HG03066 (cell line): ENCODE measurements at regions not wholly inside any gene's neighbourhood (a gene's known extent, or its start where the extent isn't known, plus 50 kb on each side); places are given as distances from the start of the nearest gene placed in this dataset.

Source experiments
- ATAC-seq: cut with Tn5 transposase; IDR thresholded peaks from one replicate; pipeline ENCODE4 v1.9.1; 2021; ENCODE audit warnings: low read depth; ENCODE audit not compliant: unreplicated experiment

- no peak for ATAC-seq
Measured at GRCh38 chr5:112614986-112615385, 122.7 kb upstream of the APC start.

DNA sequence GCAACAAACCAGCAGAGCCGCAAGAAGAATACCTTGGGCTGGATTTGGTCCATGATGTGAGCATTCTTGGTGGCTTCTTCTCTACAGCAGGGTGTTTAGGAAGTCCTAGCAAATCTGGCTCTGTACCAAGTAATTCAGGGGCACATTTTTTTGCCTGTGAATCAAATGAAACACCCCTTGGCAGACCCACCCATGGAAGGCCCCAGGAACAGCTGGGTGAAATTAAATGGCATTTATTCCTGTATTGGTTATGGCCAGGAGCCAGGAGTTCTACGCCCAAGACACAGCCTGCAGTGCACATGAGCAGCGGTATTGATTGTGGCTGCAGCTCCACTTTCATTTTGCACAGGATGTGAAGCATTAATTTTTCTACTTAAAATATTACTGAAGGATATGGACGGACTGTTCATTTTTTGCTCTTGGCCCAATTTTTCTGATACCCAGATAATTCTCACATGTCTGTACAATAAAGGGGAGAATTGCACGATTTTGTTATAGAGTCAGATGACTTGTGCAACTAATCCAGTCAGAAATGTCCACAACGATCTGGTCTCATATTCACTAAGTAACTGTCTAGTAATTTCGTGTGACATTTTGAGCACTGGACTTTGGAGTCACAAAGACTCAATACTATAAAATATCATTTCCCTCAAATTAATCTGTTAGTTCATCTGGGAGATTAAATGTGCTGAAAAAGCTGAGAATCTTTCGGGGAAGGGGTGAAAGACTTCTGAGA is 120.7 kb upstream of the APC start:
- ATAC-seq: no peak

GRCh38 chr5:112625246-112625645 is 112.4 kb upstream of the APC start:
- ATAC-seq: no peak

GRCh38 chr5:112625689-112626438 is 111.8 kb upstream of the APC start:
- no peak for ATAC-seq

- ATAC-seq: no peak
Measured at GRCh38 chr5:112626715-112627114, 111.0 kb upstream of the APC start.

- ATAC-seq: no peak
Measured at GRCh38 chr5:112628214-112628980, 109.3 kb upstream of the APC start.

GRCh38 chr5:112630246-112631009 is 107.3 kb upstream of the APC start:
- ATAC-seq: no peak

DNA sequence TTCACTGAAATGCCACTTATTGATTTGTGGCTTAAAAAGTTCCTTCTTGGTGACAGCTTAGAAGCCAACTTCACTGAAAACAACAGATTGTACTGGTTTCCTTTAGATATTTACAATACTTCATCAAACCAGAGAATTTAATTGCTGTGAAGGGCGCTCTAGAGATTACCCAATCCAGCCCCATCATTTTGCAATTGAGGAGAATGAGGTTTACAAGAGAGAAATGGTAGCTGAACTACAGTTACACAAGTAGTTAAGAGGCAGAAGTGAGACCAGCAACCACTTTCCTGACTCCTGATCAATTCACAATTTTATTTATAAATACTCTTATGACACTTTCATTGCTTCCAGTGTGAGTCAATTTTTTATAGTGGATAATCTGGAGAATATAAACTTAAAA is 103.5 kb upstream of the APC start:
- no peak for ATAC-seq

DNA sequence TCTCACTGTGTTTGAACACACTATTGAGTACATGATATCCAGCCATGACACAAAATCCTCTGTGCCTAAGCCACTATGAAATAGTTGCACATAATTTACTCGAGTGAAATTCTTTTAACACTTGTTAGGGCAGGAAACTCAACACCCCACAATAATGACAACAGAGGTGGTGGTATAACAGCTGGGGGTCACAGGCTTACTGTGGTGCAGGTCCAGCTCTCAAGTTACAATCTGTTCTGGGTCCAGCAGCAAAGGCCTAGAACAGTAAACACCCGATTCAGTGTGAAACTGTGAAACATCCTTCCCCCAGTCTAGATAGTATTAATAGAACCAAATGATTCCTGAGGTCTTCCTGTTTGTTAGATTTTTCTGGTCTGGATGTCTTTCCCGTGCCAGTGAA is 102.9 kb upstream of the APC start:
- ATAC-seq: no peak

DNA sequence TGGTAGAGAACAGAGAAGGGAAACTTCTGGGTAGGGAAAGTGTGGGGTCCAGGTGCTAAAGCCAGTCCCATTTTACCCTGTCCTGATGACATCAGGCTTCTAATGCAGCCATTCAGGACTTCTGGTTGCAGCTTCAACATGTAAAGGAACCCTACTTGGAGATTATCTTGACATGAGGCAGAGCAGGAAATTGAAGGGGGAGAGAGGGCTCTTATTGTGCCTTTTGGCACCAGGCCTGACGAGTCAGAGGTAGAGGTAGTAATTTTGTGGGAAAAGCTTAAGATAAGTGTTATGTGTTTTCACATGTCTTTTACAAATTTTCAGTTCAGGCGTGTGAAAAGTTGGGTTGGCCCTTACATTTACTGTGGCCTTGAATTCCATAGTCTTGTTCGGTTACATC is 102.4 kb upstream of the APC start:
- ATAC-seq: no peak

DNA sequence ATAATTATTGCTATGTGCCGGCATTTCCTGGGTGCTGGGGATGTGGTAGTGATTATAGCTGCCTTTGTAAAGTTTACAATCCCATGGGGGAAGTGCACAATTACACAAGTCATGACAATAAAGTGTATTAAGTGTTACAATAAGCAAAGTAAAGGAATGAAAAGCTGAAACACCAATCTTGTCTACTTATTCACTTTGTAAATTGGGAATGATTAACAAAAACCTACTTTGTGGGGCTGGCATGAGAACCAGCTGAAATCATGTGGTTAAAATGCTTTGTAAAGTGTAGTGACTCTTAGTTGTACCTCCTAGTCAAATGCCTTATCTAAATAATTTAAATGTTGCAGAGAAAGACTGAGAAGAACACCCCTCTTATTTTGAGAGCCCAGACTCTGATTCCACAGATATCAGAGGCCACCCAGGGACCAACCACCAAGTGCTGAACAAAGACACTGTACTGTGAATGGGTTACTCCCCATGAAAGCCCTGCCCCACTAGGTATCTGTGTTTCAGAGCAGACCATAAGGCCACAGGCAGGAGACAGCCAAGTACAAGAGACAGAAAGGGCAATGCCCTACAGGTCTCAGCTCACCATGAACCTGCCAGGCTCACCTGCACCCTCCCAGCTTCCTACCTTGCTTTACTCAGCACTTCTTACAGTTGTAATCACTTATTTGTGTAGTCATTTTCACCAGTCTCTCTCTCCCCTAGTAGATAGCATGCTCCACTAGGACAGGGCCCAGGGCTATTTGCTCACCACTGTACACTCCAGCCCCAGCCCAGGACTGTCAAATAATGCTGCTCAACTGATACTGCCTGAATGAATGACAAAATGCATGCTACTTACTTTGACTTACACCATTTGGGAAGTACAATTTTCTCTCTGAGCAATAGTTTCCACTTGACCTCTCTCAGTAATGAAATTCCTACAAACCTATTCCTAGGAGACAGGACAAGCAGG is 101.6 kb upstream of the APC start:
- no peak for ATAC-seq

GRCh38 chr5:112636751-112637150 is 100.9 kb upstream of the APC start:
- no peak for ATAC-seq

- no peak for ATAC-seq
Measured at GRCh38 chr5:112637343-112637742, 100.3 kb upstream of the APC start.

- no peak for ATAC-seq
Measured at GRCh38 chr5:112640546-112640945, 97.1 kb upstream of the APC start.

DNA sequence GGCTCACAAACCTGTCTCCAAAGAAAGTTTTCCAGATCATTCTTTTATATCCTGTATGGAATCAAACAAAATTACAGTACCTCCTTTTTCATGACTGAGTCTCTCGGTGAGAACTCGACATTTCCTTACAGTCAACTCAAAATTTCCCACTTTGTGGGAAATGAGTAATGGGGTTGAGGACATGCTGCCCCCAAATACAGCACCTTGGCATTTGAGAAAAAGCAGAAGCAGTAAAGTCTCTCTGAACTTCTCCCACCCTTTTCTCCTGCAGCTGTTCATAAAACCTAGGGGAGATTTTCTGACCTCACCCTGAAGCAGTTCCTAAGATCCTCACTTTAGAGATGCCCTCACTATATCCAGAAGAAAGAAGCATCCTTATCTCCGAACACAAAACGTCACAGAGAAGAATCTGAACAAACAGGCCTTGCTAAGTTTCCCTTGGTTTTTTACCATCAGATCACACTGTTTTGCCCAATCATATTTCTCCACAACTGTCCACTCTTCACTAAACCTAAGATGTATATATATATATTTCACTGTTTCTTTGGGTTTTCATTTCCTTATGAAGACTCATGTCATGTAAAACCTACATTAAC is 96.1 kb upstream of the APC start:
- ATAC-seq: no peak

GRCh38 chr5:112642885-112643284 is 94.8 kb upstream of the APC start:
- ATAC-seq: no peak

DNA sequence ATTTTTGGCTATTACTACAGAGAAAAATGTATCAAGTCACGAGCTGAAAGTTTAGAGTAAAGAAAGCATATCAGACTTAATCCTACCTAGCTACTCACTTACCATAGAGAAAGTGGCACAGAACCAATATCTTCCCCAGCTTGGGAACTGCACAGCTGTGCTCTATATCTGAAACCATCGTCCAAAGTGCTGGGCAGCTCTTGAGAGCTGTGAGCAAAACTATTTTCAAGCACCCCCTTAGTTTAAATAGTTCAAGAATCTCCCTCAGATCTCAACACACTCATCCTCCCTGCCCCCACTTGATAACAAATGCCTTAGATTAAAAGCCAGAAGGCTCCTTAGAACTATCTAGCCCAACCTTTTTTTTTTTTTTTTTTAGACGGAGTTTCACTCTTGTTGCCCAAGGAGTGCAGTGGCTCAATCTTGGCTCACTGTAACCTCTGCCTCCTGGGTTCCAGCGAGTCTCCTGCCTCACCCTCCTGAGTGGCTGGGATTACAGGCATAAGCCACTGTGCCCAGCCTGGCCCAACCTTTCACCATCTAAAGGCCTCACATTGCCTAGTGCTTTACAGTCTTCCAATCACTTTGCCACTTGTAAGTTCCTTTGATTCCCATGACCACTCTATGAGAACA is 94.2 kb upstream of the APC start:
- ATAC-seq: no peak

DNA sequence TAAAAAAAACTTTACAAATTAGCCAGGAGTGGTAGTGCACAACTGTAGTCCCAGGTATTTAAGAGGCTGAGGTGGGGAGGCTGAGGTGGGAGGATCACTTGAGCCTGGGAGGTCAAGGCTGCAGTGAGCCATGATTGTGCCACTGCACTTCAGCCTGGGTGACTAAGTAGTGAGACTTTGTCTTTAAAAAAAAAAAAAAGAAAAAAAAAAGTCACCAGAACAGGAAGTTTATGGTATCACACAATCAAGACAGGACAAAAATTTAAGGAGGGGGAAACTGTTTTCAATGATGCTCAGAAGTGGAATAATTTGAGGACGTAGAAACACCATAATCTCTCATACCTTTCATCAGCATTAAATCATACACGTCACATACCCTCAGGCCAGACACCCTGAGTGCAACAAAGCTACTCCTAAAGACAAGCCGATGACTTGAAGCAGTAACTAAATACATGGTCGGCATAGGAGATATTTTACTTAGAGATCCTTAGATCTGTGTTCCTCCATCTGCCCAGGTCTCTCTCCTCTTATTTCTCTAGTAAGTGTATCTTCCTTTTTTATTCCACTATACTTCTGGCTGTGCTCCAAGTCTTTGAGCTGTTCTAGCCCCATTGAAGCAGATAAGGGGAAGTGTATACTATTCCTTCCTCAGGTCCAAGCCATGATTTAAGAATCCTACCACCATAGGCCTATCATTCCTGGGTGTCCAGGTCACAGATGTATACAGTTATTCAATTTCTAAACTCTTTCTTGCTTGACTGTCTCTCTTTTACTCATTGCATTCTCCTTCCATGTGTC is 91.3 kb upstream of the APC start:
- ATAC-seq: no peak
